ENCODE measurements at regions not wholly inside any gene's neighbourhood (a gene's known extent, or its start where the extent isn't known, plus 50 kb on each side); places are given as distances from the start of the nearest gene placed in this dataset.
"Not testable (repeated sequence)": the region's sequence is repeated elsewhere in the genome, so short reads cannot be mapped to it uniquely, and the experiment has no call there.

DNA sequence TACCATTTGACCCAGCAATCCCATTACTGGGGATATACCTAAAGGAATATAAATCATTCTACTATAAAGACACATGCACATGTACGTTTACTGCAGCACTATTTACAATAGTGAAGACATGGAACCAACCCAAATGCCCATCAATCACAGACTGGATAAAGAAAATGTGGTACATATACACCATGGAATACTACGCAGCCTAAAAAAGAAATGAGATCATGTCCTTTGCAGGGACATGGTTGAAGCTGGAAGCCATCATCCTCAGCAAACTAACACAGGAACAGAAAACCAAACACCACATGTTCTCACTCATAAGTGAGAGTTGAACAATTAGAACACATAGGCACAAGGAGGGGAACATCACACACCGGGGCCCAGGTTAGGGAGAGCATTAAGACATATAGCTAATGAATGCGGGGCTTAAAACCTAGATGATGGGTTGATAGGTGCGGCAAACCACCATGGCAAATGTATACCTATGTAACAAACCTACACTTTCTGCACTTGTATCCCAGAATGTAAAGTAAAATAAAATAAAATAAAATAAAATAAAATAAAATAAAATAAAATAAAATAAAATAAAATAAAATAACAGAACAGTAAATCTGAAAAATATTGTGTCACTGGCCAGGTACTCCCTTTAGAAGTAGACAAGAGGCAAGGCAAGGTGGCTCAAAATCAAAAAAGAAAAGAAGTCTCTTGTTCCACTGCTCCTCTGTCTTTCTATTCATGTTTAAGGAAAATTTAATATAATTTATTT is 423.8 kb upstream of the GRAMD2B start:
- in situ Hi-C loops (cut with HindIII; ENCODE audit: low pct_unique_long_range_greater_than_20kb, low sequenced_read_pairs): not testable (repeated sequence)

DNA sequence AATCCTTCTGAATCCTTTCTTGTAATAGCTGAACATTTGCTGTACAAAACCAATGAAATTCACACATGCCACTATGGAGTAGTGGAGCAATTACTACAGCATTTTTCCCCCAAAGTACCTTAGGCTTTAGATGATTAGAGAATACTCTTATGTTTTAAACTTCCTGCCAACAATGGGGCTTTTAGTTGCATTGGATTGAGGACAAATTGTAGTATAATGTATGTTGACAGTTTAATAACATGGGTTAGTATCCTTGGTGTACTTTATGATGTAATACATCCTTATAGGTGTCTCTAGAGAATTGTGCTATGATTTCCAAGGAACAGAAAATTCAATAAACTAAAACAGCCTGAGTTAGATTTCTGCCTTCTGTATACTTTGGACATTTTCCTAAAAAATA is 422.7 kb upstream of the GRAMD2B start:
- in situ Hi-C loops (cut with HindIII; ENCODE audit: low pct_unique_long_range_greater_than_20kb, low sequenced_read_pairs): no loop called here

More for the DNA sequence above, 423.8 kb upstream of the GRAMD2B start:
- not testable (repeated sequence) for DNase-seq (ENCODE audit: low read depth, low spot score)

GRCh38 chr5:126002222-126002897 is 420.8 kb upstream of the GRAMD2B start:
- in situ Hi-C loops (cut with HindIII; ENCODE audit: low pct_unique_long_range_greater_than_20kb, low sequenced_read_pairs): no loop called here
- peak; percentile 36 for DNase-seq (ENCODE audit: low read depth, low spot score)

More for the DNA sequence above, 422.7 kb upstream of the GRAMD2B start:
- no peak for DNase-seq (ENCODE audit: low read depth, low spot score)

DNA sequence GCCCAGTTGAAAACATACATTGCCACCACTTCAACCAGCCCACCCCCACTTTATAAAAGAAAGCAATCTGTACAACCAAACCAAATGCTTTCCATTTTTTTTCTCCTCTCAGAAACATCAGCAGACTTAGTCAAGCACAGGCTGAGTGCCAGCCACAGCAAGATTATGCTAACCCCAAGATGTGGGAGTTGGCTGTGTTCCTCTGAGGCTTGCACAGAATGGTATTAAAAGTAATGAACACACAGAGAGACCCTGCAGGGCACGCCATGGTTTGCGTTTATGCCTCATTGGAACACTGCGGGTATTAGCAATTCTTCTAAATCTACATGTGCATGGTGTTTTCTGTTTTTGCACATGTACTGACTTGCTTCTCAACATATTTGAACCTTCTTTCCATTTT is 419.9 kb upstream of the GRAMD2B start:
- in situ Hi-C loops (cut with HindIII; ENCODE audit: low pct_unique_long_range_greater_than_20kb, low sequenced_read_pairs): no loop called here
- DNase-seq (ENCODE audit: low read depth, low spot score): no peak

- DNase-seq (ENCODE audit: low read depth, low spot score): no peak
- in situ Hi-C loops (cut with HindIII; ENCODE audit: low pct_unique_long_range_greater_than_20kb, low sequenced_read_pairs): no loop called here
Measured at GRCh38 chr5:126004636-126005035, 418.6 kb upstream of the GRAMD2B start.

- DNase-seq (ENCODE audit: low read depth, low spot score): no peak
- in situ Hi-C loops (cut with HindIII; ENCODE audit: low pct_unique_long_range_greater_than_20kb, low sequenced_read_pairs): no loop called here
Measured at GRCh38 chr5:126007841-126008240, 415.4 kb upstream of the GRAMD2B start.

- DNase-seq (ENCODE audit: low read depth, low spot score): no peak
- in situ Hi-C loops (cut with HindIII; ENCODE audit: low pct_unique_long_range_greater_than_20kb, low sequenced_read_pairs): no loop called here
Measured at GRCh38 chr5:126009566-126009965, 413.6 kb upstream of the GRAMD2B start.

- DNase-seq (ENCODE audit: low read depth, low spot score); in situ Hi-C loops (cut with HindIII; ENCODE audit: low pct_unique_long_range_greater_than_20kb, low sequenced_read_pairs): not testable (repeated sequence)
Measured at GRCh38 chr5:126011526-126011925, 411.7 kb upstream of the GRAMD2B start.

- DNase-seq (ENCODE audit: low read depth, low spot score): peak; percentile 89
- in situ Hi-C loops (cut with HindIII; ENCODE audit: low pct_unique_long_range_greater_than_20kb, low sequenced_read_pairs): no loop called here
Measured at GRCh38 chr5:126014676-126015075, 408.5 kb upstream of the GRAMD2B start.

DNA sequence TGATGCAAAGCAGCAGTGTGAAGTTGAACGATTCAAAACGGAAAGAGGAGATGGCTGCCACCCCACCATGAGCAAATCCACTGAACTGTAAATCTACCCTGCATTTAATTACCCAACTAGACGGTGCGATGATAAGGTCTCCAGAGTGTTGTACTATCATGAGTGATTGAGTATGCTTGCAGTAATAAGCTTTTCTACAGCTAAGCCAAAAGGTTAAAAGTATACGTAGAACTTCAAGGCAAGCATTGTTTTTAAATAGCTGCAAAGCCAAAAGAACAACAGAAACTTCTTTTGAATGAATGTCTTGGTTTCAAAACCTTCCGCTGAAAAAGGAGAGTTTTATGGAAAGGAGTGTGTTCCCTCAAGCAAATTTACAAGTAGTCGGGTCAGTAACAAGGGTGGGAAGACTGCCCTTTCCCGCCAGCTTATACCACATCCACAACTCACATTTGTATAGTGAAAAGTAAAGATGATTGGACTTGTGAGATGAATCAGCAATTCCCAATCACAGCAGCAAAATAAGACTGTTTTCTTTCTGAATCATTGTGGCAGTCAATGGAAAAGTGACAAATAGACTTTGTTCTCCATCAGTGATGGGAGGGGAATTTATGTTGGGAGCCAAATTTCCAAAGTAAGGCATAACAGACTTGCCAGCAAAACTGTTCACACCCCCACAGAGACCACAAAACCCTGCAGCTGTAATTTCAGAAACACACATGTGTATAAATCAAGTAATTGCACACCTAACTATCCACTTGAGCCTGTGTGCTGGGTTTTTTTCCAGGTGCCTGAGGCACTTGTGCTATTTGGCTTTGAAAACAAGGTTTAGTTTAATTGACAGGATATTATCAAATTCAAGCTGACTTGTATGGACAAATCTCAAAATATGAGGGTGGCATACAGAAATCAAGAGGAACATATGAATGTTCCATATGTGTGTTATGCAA is 407.7 kb upstream of the GRAMD2B start:
- in situ Hi-C loops (cut with HindIII; ENCODE audit: low pct_unique_long_range_greater_than_20kb, low sequenced_read_pairs): no loop called here
- peak; percentile 58 for DNase-seq (ENCODE audit: low read depth, low spot score)

GRCh38 chr5:126016256-126016655 is 407.0 kb upstream of the GRAMD2B start:
- in situ Hi-C loops (cut with HindIII; ENCODE audit: low pct_unique_long_range_greater_than_20kb, low sequenced_read_pairs): no loop called here
- no peak for DNase-seq (ENCODE audit: low read depth, low spot score)

DNA sequence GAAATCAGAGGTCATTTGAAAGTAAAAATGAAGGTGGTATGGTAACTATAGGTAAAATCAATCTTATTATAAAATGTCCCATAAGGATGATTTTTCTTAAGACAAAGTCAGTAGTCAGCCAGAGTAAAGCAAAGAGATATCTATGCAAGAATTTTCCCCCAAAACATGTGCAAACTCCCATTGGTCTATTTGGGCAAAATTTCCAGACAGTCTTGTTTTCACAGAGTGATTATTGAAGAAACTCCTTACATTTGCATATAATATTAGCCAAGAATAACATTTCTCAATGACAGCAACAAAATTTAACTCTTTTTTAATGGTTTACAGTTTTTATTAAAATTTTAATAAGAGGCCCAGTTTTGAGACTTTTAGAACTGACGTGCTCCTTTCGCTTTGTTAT is 406.1 kb upstream of the GRAMD2B start:
- in situ Hi-C loops (cut with HindIII; ENCODE audit: low pct_unique_long_range_greater_than_20kb, low sequenced_read_pairs): no loop called here
- DNase-seq (ENCODE audit: low read depth, low spot score): no peak

- in situ Hi-C loops (cut with HindIII; ENCODE audit: low pct_unique_long_range_greater_than_20kb, low sequenced_read_pairs): no loop called here
- DNase-seq (ENCODE audit: low read depth, low spot score): no peak
Measured at GRCh38 chr5:126020770-126021169, 402.4 kb upstream of the GRAMD2B start.

GRCh38 chr5:126023994-126024441 is 399.2 kb upstream of the GRAMD2B start:
- in situ Hi-C loops (cut with HindIII; ENCODE audit: low pct_unique_long_range_greater_than_20kb, low sequenced_read_pairs): no loop called here
- DNase-seq (ENCODE audit: low read depth, low spot score): no peak

GRCh38 chr5:126027149-126027548 is 396.1 kb upstream of the GRAMD2B start:
- no peak for DNase-seq (ENCODE audit: low read depth, low spot score)
- in situ Hi-C loops (cut with HindIII; ENCODE audit: low pct_unique_long_range_greater_than_20kb, low sequenced_read_pairs): no loop called here

GRCh38 chr5:126027652-126028051 is 395.6 kb upstream of the GRAMD2B start:
- in situ Hi-C loops (cut with HindIII; ENCODE audit: low pct_unique_long_range_greater_than_20kb, low sequenced_read_pairs): no loop called here
- no peak for DNase-seq (ENCODE audit: low read depth, low spot score)

- in situ Hi-C loops (cut with HindIII; ENCODE audit: low pct_unique_long_range_greater_than_20kb, low sequenced_read_pairs): no loop called here
- no peak for DNase-seq (ENCODE audit: low read depth, low spot score)
Measured at GRCh38 chr5:126028336-126028735, 394.9 kb upstream of the GRAMD2B start.

- in situ Hi-C loops (cut with HindIII; ENCODE audit: low pct_unique_long_range_greater_than_20kb, low sequenced_read_pairs): not testable (repeated sequence)
Measured at GRCh38 chr5:126029282-126029681, 393.9 kb upstream of the GRAMD2B start.

More at GRCh38 chr5:126029282-126029681, 393.9 kb upstream of the GRAMD2B start:
- DNase-seq (ENCODE audit: low read depth, low spot score): not testable (repeated sequence)
